Muscle of leg (tissue), 3 donors: ENCODE measurements at regions not wholly inside any gene's neighbourhood (a gene's known extent, or its start where the extent isn't known, plus 50 kb on each side); places are given as distances from the start of the nearest gene placed in this dataset.
A peak's percentile ranks its signal among the peaks of the same experiment; 100 is the strongest.

Experiments used
- DNase-seq: peaks from one replicate; pipeline ENCODE4 v3.0.0; 2013
- H3K27ac ChIP-seq: one replicate; pipeline ENCODE4 v1.5.1; 2013; ENCODE audit warnings: mild to moderate bottlenecking, low read length, control low read depth
- H3K27me3 ChIP-seq: one replicate; pipeline ENCODE4 v1.6.1; 2013; ENCODE audit warnings: low read length; ENCODE audit not compliant: control insufficient read depth, insufficient read depth
- H3K36me3 ChIP-seq: one replicate; pipeline ENCODE4 v1.6.1; 2013; ENCODE audit warnings: low read length; ENCODE audit not compliant: control insufficient read depth, insufficient read depth
- H3K4me1 ChIP-seq: one replicate; pipeline ENCODE4 v1.6.1; 2013; ENCODE audit warnings: low read length; ENCODE audit not compliant: control insufficient read depth, insufficient read depth
- H3K4me3 ChIP-seq: one replicate; pipeline ENCODE4 v1.5.1; 2013; ENCODE audit warnings: low read length, control low read depth
- H3K9me3 ChIP-seq: replicated peaks from 2 replicates; pipeline ENCODE4 v1.6.1; 2013; ENCODE audit warnings: low read depth, low read length; ENCODE audit not compliant: control insufficient read depth
- WGBS: methylation state at CpG from one replicate; pipeline ENCODE4 v1.1.5; 2013; ENCODE audit warnings: missing lambda C conversion rate; ENCODE audit not compliant: insufficient coverage; 5-methylcytosine and 5-hydroxymethylcytosine counted together

- Histone ChIP-seq H3K9me3 (no peaks in the 10 kb centered on the region), H3K4me1 (peaks cover 19% of the 10 kb centered on the region), H3K27me3 (peaks cover 24% of the 10 kb centered on the region), H3K27ac (no peak overlapping the region), H3K36me3 (no peaks in the 10 kb centered on the region), H3K4me3 (peak overlapping the region; percentile 50)
- DNase-seq, result peak; percentile 63
- WGBS, result under 1% methylated on average over 50 of the region's 59 CpGs
Measured at GRCh38 chr7:140230861-140231770, 54.3 kb upstream of the KDM7A start.

DNA sequence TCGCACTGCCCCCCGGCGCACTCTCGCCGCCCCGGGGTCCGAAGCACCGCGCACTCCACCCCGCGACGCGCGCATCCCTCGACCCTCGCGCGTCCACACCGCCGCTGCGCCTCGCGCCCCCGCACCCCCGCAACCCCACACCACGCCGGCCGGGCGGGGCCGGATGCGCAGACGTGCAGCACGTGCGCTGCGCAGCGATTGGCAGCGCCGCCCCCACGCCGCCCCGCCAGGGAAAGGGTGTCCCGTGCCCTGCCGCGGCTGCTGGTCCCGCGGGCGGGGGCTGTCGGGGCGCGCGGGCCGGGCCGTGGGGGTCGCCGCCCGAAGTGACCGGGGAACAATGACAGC, 53.7 kb upstream of the KDM7A start:
- Histone ChIP-seq H3K4me1 (peaks cover 19% of the 10 kb centered on the region), H3K27ac (no peak overlapping the region), H3K27me3 (peaks cover 24% of the 10 kb centered on the region), H3K4me3 (peak overlapping the region; percentile 50), H3K9me3 (no peaks in the 10 kb centered on the region), H3K36me3 (no peaks in the 10 kb centered on the region)
- under 1% methylated on average over 57 of the region's 57 CpGs for WGBS
- DNase-seq, result peak; percentile 49

- peak; percentile 26 for DNase-seq
- WGBS, result 8% methylated on average over 34 of the region's 44 CpGs
- Histone ChIP-seq H3K4me1 (peaks cover 19% of the 10 kb centered on the region), H3K36me3 (no peaks in the 10 kb centered on the region), H3K4me3 (peak overlapping the region; percentile 39), H3K27ac (peak overlapping the region; percentile 7), H3K27me3 (peaks cover 24% of the 10 kb centered on the region), H3K9me3 (no peaks in the 10 kb centered on the region)
Measured at GRCh38 chr7:140229591-140230515, 53.1 kb upstream of the KDM7A start.

DNA sequence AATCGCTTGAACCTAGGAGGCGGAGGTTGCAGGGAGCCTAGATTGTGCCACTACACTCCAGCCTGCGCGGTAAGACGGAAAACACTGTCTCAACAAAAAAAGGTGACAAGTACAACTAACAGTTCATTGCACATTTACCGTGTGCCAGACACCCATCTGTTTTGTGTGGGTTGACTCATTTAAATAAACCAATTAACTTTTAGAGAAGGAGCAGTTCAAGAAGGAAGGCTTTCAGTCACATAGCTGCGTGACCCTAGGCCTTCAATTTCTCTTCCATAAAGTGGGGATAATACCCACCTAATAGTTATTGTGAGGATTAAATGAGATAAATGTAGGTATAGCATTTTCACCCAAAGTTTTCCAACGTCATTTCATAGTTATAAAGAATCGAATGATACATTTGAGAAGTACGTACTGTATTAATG, 52.3 kb upstream of the KDM7A start:
- Histone ChIP-seq H3K27ac (no peak overlapping the region), H3K27me3 (peaks cover 24% of the 10 kb centered on the region), H3K9me3 (no peaks in the 10 kb centered on the region), H3K36me3 (no peaks in the 10 kb centered on the region), H3K4me3 (no peak overlapping the region), H3K4me1 (peaks cover 19% of the 10 kb centered on the region)
- DNase-seq, result no peak
- WGBS, result 90% methylated on average over 2 of the region's 10 CpGs
